Liver (tissue), 8 donors: ENCODE measurements at regions not wholly inside any gene's neighbourhood (a gene's known extent, or its start where the extent isn't known, plus 50 kb on each side); places are given as distances from the start of the nearest gene placed in this dataset.

Source experiments
- DNase-seq: peaks from one replicate; pipeline ENCODE4 v3.0.0-alpha.2; 2017; ENCODE audit warnings: low spot score
- H3K27ac ChIP-seq, 2 donors: one replicate each; pipeline ENCODE4 v1.7.0; 2013; ENCODE audit warnings: inconsistent platforms in 2 of 2, low read length in 2 of 2, control low read depth in 1 of 2, low read depth in 1 of 2, mild to moderate bottlenecking in 1 of 2
- H3K27me3 ChIP-seq, 4 donors: one replicate each; pipeline versions ENCODE4 v1.6.1 to v1.7.0; 2013; ENCODE audit warnings: low read length in 3 of 4, inconsistent platforms in 1 of 4, mild to moderate bottlenecking in 1 of 4, moderate library complexity in 1 of 4; ENCODE audit not compliant: control insufficient read depth in 4 of 4, insufficient read depth in 4 of 4
- H3K36me3 ChIP-seq, 4 donors: one replicate each; pipeline versions ENCODE4 v1.6.1 to v1.7.0; 2013; ENCODE audit warnings: low read length in 3 of 4, mild to moderate bottlenecking in 3 of 4, low read depth in 1 of 4, moderate library complexity in 1 of 4; ENCODE audit not compliant: control insufficient read depth in 4 of 4, insufficient read depth in 3 of 4
- H3K4me1 ChIP-seq, 4 donors: one replicate each; pipeline versions ENCODE4 v1.6.1 to v1.7.0; 2013; ENCODE audit warnings: low read length in 3 of 4, mild to moderate bottlenecking in 3 of 4, moderate library complexity in 1 of 4; ENCODE audit not compliant: control insufficient read depth in 4 of 4, insufficient read depth in 4 of 4
- H3K4me3 ChIP-seq, 3 donors: one replicate each; pipeline versions ENCODE4 v1.6.1 to v1.7.0; 2013; ENCODE audit warnings: low read length in 3 of 3, control low read depth in 1 of 3, low read depth in 1 of 3, mild to moderate bottlenecking in 1 of 3
- H3K9ac ChIP-seq, 2 donors: one replicate each; pipeline ENCODE4 v1.7.0; 2013; ENCODE audit warnings: low read length in 2 of 2, mild to moderate bottlenecking in 2 of 2, moderate library complexity in 2 of 2, control low read depth in 1 of 2, low read depth in 1 of 2
- H3K9me3 ChIP-seq, 4 donors: one replicate each; pipeline versions ENCODE4 v1.6.1 to v1.7.0; 2013; ENCODE audit warnings: low read length in 3 of 4; ENCODE audit not compliant: control insufficient read depth in 4 of 4
- HNF4G ChIP-seq: IDR thresholded peaks from 2 replicates; pipeline ENCODE4 v1.6.1; 2016; ENCODE audit warnings: antibody characterized with exemption
- NR2F2 ChIP-seq: IDR thresholded peaks from 2 replicates; pipeline ENCODE4 v1.6.1; 2016; ENCODE audit warnings: antibody characterized with exemption
- RAD21 ChIP-seq, 2 donors: IDR thresholded peaks; 2 replicates each; pipeline ENCODE4 v1.6.1; 2016; ENCODE audit warnings: antibody characterized with exemption in 2 of 2, mild to moderate bottlenecking in 2 of 2
- RXRA ChIP-seq, 2 donors: IDR thresholded peaks; 2 replicates each; pipeline ENCODE4 v1.6.1; 2017 to 2018; ENCODE audit warnings: antibody characterized with exemption in 2 of 2, mild to moderate bottlenecking in 1 of 2
- SP1 ChIP-seq: IDR thresholded peaks from 2 replicates; pipeline ENCODE4 v1.6.1; 2018; ENCODE audit warnings: antibody characterized with exemption, mild to moderate bottlenecking
- TAF1 ChIP-seq: conservative IDR thresholded peaks from 2 replicates; pipeline ENCODE4 v1.6.1; 2016; ENCODE audit warnings: antibody characterized with exemption, mild to moderate bottlenecking
- YY1 ChIP-seq: IDR thresholded peaks from 2 replicates; pipeline ENCODE4 v1.6.1; 2016; ENCODE audit warnings: antibody characterized with exemption, mild to moderate bottlenecking
- WGBS: extraction: QIAGEN DNeasy Blood & Tissue Kit; methylation state at CpG from one replicate; pipeline ENCODE4 v1.1.7; 2013; 5-methylcytosine and 5-hydroxymethylcytosine counted together
- TF ChIP-seq, protein P1 (sequence below): fragments of 150-350 bp; IDR thresholded peaks from 2 replicates; pipeline ENCODE4 v1.5.1; 2017; ENCODE audit warnings: improper control_type of control experiment, low read depth, low read length; ENCODE audit not compliant: missing input control
- TF ChIP-seq, protein P2 (sequence below): IDR thresholded peaks from 2 replicates; pipeline ENCODE4 v1.6.1; 2016; ENCODE audit warnings: antibody characterized with exemption
- TF ChIP-seq, protein P3 (sequence below): IDR thresholded peaks from 2 replicates; pipeline ENCODE4 v1.6.1; 2016; ENCODE audit warnings: antibody characterized with exemption, mild to moderate bottlenecking
- donor health status: healthy.
- donor health status: healthy.
- donor health status: healthy.
- donor health status: healthy.
- donor health status: healthy.

DNA sequence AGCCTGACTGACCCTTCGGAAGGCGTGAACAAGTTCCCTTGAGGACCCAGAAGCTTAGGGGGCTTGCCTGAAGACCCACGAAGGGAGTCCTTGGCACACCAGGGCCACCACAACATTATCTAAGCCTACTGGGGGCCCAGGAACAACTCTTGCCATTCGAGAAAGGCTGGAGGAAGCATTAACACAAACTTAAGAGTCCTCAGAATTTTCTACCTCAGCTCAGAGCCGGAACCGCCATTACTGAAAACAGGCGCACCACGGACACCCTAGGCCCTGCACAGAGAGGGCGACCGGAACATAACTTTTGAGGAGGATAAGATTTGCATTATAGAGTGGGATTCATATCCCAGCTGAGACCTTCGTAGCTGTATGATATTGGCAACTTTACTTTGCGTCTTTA is 229.1 kb downstream of the ADAM29 start:
- Histone ChIP-seq H3K36me3 (no peaks in the 10 kb centered on the region), H3K27me3 (no peaks in the 10 kb centered on the region), H3K4me1 (no peaks in the 10 kb centered on the region), H3K9ac (no peak overlapping the region), H3K4me3 (no peak overlapping the region), H3K9me3 (no peaks in the 10 kb centered on the region), H3K27ac (no peak overlapping the region)
- 76% methylated on average over 12 of the region's 12 CpGs for WGBS
- TF ChIP-seq SP1: no peak
- no peak for TF ChIP-seq YY1
- TF ChIP-seq, protein P1, sequence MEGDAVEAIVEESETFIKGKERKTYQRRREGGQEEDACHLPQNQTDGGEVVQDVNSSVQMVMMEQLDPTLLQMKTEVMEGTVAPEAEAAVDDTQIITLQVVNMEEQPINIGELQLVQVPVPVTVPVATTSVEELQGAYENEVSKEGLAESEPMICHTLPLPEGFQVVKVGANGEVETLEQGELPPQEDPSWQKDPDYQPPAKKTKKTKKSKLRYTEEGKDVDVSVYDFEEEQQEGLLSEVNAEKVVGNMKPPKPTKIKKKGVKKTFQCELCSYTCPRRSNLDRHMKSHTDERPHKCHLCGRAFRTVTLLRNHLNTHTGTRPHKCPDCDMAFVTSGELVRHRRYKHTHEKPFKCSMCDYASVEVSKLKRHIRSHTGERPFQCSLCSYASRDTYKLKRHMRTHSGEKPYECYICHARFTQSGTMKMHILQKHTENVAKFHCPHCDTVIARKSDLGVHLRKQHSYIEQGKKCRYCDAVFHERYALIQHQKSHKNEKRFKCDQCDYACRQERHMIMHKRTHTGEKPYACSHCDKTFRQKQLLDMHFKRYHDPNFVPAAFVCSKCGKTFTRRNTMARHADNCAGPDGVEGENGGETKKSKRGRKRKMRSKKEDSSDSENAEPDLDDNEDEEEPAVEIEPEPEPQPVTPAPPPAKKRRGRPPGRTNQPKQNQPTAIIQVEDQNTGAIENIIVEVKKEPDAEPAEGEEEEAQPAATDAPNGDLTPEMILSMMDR: no peak
- TF ChIP-seq TAF1: no peak
- TF ChIP-seq, protein P2, sequence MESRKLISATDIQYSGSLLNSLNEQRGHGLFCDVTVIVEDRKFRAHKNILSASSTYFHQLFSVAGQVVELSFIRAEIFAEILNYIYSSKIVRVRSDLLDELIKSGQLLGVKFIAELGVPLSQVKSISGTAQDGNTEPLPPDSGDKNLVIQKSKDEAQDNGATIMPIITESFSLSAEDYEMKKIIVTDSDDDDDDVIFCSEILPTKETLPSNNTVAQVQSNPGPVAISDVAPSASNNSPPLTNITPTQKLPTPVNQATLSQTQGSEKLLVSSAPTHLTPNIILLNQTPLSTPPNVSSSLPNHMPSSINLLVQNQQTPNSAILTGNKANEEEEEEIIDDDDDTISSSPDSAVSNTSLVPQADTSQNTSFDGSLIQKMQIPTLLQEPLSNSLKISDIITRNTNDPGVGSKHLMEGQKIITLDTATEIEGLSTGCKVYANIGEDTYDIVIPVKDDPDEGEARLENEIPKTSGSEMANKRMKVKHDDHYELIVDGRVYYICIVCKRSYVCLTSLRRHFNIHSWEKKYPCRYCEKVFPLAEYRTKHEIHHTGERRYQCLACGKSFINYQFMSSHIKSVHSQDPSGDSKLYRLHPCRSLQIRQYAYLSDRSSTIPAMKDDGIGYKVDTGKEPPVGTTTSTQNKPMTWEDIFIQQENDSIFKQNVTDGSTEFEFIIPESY: no peak
- no peak for TF ChIP-seq HNF4G
- no peak for TF ChIP-seq RXRA (IDR thresholded peaks at IDR 0.05)
- DNase-seq: no peak

DNA sequence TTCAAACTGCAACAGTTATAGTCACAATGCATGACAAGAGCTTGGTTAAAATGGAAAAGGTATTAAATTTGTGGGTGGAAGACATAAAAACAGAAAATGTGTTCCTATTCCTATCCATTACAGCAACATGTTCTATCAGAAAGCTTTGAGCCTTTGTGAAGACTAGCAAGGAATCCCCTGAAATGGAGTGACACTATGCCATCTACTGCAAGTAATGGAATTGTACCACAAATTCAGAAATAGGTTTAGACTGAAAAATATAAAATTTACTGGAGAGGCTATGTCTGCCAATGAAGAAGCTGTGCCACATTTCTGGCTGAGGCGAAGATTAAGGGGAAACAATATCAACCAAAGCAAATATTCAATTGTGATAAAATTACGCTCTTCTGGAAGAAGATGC is 247.9 kb downstream of the ADAM29 start:
- no peak overlapping the region for H3K9ac ChIP-seq

More for the DNA sequence above, 247.9 kb downstream of the ADAM29 start:
- Histone ChIP-seq H3K36me3 (no peaks in the 10 kb centered on the region), H3K9me3 (no peaks in the 10 kb centered on the region), H3K27me3 (no peaks in the 10 kb centered on the region), H3K4me3 (no peak overlapping the region), H3K4me1 (no peaks in the 10 kb centered on the region), H3K27ac (no peak overlapping the region)
- DNase-seq: no peak
- 61% methylated on average over 2 of the region's 2 CpGs for WGBS
- TF ChIP-seq, protein P1: no peak
- no peak for TF ChIP-seq RAD21 (IDR thresholded peaks at IDR 0.05)
- no peak for TF ChIP-seq SP1
- TF ChIP-seq, protein P2: no peak
- TF ChIP-seq, protein P3, sequence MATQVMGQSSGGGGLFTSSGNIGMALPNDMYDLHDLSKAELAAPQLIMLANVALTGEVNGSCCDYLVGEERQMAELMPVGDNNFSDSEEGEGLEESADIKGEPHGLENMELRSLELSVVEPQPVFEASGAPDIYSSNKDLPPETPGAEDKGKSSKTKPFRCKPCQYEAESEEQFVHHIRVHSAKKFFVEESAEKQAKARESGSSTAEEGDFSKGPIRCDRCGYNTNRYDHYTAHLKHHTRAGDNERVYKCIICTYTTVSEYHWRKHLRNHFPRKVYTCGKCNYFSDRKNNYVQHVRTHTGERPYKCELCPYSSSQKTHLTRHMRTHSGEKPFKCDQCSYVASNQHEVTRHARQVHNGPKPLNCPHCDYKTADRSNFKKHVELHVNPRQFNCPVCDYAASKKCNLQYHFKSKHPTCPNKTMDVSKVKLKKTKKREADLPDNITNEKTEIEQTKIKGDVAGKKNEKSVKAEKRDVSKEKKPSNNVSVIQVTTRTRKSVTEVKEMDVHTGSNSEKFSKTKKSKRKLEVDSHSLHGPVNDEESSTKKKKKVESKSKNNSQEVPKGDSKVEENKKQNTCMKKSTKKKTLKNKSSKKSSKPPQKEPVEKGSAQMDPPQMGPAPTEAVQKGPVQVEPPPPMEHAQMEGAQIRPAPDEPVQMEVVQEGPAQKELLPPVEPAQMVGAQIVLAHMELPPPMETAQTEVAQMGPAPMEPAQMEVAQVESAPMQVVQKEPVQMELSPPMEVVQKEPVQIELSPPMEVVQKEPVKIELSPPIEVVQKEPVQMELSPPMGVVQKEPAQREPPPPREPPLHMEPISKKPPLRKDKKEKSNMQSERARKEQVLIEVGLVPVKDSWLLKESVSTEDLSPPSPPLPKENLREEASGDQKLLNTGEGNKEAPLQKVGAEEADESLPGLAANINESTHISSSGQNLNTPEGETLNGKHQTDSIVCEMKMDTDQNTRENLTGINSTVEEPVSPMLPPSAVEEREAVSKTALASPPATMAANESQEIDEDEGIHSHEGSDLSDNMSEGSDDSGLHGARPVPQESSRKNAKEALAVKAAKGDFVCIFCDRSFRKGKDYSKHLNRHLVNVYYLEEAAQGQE: no peak
- TF ChIP-seq HNF4G: no peak
- TF ChIP-seq NR2F2: no peak
